SK-N-MC (cell line): ENCODE measurements at regions not wholly inside any gene's neighbourhood (a gene's known extent, or its start where the extent isn't known, plus 50 kb on each side); places are given as distances from the start of the nearest gene placed in this dataset.

Experiments
- EZH2 ChIP-seq: fragments of 200-600 bp; sonication (generic); IDR thresholded peaks from one replicate; pipeline ENCODE4 v1.6.1; 2017; ENCODE audit warnings: antibody characterized with exemption
- FOXP2 ChIP-seq: optimal IDR thresholded peaks from 2 replicates; pipeline ENCODE3; 2011; ENCODE audit warnings: mild to moderate bottlenecking, moderate library complexity; ENCODE audit not compliant: insufficient read depth; ENCODE audit errors: extremely low read length, control extremely low read depth
- POLR2AphosphoS5 ChIP-seq: IDR thresholded peaks from 2 replicates; pipeline ENCODE4 v1.6.1; 2012; ENCODE audit warnings: mild to moderate bottlenecking, low read depth, low read length, borderline replicate concordance

GRCh38 chr3:38890426-38890825, 74.4 kb upstream of the SCN10A start:
- TF ChIP-seq POLR2AphosphoS5 (no peak), EZH2 (no peak), FOXP2 (no peak)
